ENCODE measurements at regions not wholly inside any gene's neighbourhood (a gene's known extent, or its start where the extent isn't known, plus 50 kb on each side); places are given as distances from the start of the nearest gene placed in this dataset.

DNA sequence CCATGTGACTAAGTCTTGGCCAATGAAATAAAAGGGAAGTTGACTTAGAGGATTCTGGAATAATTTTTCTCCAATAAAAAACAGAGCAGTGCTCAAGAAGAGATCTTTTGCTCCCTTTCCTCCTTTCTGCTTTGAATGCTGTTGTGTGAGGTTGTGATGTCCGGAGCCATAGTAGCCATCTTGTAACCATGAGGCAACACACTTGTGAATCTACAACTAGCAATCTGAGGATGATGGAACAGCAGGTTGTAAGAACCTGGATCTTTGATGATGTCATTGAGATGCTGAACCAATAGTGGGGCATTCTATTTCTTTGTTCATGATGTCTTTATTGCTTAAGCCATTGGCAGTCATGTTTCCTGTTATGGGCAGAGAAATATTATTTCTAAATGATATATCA lies 230.0 kb upstream of the SRRM4 start:
- no peaks in the 10 kb centered on the region for H3K9me2 ChIP-seq (ENCODE audit: insufficient read depth)
- no peaks in the 10 kb centered on the region for H3K79me2 ChIP-seq (ENCODE audit: low read depth)
- H3K27ac ChIP-seq, result no peak overlapping the region
- TF ChIP-seq, protein P1, sequence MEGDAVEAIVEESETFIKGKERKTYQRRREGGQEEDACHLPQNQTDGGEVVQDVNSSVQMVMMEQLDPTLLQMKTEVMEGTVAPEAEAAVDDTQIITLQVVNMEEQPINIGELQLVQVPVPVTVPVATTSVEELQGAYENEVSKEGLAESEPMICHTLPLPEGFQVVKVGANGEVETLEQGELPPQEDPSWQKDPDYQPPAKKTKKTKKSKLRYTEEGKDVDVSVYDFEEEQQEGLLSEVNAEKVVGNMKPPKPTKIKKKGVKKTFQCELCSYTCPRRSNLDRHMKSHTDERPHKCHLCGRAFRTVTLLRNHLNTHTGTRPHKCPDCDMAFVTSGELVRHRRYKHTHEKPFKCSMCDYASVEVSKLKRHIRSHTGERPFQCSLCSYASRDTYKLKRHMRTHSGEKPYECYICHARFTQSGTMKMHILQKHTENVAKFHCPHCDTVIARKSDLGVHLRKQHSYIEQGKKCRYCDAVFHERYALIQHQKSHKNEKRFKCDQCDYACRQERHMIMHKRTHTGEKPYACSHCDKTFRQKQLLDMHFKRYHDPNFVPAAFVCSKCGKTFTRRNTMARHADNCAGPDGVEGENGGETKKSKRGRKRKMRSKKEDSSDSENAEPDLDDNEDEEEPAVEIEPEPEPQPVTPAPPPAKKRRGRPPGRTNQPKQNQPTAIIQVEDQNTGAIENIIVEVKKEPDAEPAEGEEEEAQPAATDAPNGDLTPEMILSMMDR (conservative IDR thresholded peaks at IDR 0.05), result no peak
- no peak for TF ChIP-seq EZH2 (IDR thresholded peaks at IDR 0.05; ENCODE audit: low read depth)
- ChIA-PET POLR2A (ENCODE audit: unreplicated experiment) (no interaction called here), CTCF (no interaction called here)
- intact Hi-C loops (cut with micrococcal nuclease; ENCODE audit: unreplicated experiment), result no loop called here
- H3K4me2 ChIP-seq, result no peak overlapping the region
- H2AFZ ChIP-seq, result no peak overlapping the region
- H3K9me3 ChIP-seq (ENCODE audit: insufficient read depth, low read depth), result no peaks in the 10 kb centered on the region
- DNase-seq, result no peak
- no peaks in the 10 kb centered on the region for H3F3A ChIP-seq (ENCODE audit: insufficient read depth, low read depth)
- H3K27me3 ChIP-seq (ENCODE audit: insufficient read depth, low read depth), result no peaks in the 10 kb centered on the region
- no TSS peak for BruUV-seq (replicated peaks)
- no peaks in the 10 kb centered on the region for H4K20me1 ChIP-seq (ENCODE audit: insufficient read depth)
- no peaks in the 10 kb centered on the region for H3K36me3 ChIP-seq (ENCODE audit: low read depth)
- no peaks in the 10 kb centered on the region for H3K4me1 ChIP-seq (replicated peaks; ENCODE audit: insufficient read depth)
- no peak overlapping the region for H3K4me3 ChIP-seq

DNA sequence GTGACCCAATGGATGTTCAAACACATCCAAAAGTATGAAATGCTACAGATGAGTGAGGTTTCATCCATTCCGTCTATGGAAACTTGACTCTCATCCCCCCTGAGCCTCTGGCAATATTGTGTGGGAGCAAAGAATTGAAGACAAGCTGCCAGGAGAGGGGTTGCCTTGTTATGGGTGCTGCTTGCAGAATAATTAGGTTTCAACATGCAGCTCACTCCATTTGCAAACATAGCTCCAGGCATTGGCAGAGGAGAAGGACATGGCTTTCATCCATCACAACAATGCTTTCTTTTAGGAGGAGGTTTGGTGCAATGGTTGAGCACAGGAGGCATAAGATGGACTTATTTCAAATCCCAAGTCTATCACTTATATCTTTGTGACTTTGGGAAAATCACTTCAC lies 220.7 kb upstream of the SRRM4 start:
- no peaks in the 10 kb centered on the region for H3K4me1 ChIP-seq (replicated peaks; ENCODE audit: insufficient read depth)
- H3K27me3 ChIP-seq (ENCODE audit: insufficient read depth, low read depth), result no peaks in the 10 kb centered on the region
- no peak for DNase-seq
- ChIA-PET CTCF (no interaction called here), POLR2A (ENCODE audit: unreplicated experiment) (no interaction called here)
- intact Hi-C loops (cut with micrococcal nuclease; ENCODE audit: unreplicated experiment), result no loop called here
- no peaks in the 10 kb centered on the region for H3K9me2 ChIP-seq (ENCODE audit: insufficient read depth)
- no peak overlapping the region for H3K27ac ChIP-seq
- H3K4me2 ChIP-seq, result no peak overlapping the region
- H3K9me3 ChIP-seq (ENCODE audit: insufficient read depth, low read depth), result no peaks in the 10 kb centered on the region
- H3K79me2 ChIP-seq (ENCODE audit: low read depth), result no peaks in the 10 kb centered on the region
- H3K4me3 ChIP-seq, result no peak overlapping the region
- no peak for TF ChIP-seq EZH2 (IDR thresholded peaks at IDR 0.05; ENCODE audit: low read depth)
- H3F3A ChIP-seq (ENCODE audit: insufficient read depth, low read depth), result no peaks in the 10 kb centered on the region
- BruUV-seq (replicated peaks), result no TSS peak
- no peaks in the 10 kb centered on the region for H3K36me3 ChIP-seq (ENCODE audit: low read depth)
- no peak overlapping the region for H2AFZ ChIP-seq
- H4K20me1 ChIP-seq (ENCODE audit: insufficient read depth), result no peaks in the 10 kb centered on the region

DNA sequence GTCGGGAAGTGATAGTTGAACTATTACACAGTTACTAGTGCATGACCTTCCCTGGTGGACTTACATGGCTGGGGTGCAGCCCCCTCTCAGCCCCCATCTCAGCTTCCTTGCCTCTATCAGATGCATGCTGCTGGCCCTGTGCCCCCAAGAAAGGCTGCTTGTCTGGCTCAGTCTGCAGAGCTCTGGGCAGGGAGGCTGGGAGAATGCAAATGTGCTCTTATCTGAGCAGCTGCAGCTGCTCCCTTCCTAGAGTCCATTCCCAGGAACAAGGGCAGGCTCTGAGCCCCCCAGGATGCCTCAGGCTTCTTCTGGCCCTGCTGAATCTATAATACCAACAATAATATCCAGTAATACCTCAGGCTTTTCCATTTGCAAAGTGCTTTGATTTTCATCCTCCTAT lies 218.1 kb upstream of the SRRM4 start:
- H3K9me2 ChIP-seq (ENCODE audit: insufficient read depth), result no peaks in the 10 kb centered on the region
- CTCF ChIA-PET, result interaction anchor here (0.6 kb wide), 1 partner anchor 781 kb away, joined by 8 read pairs; no protein-coding TSS in a partner anchor
- H3K4me3 ChIP-seq, result no peak overlapping the region
- intact Hi-C loops (cut with micrococcal nuclease; ENCODE audit: unreplicated experiment), result no loop called here
- BruUV-seq (replicated peaks), result no TSS peak
- H4K20me1 ChIP-seq (ENCODE audit: insufficient read depth), result no peaks in the 10 kb centered on the region
- no peaks in the 10 kb centered on the region for H3K9me3 ChIP-seq (ENCODE audit: insufficient read depth, low read depth)
- no peak overlapping the region for H3K4me2 ChIP-seq
- H3K27ac ChIP-seq, result no peak overlapping the region
- DNase-seq, result no peak
- no peaks in the 10 kb centered on the region for H3F3A ChIP-seq (ENCODE audit: insufficient read depth, low read depth)
- no peaks in the 10 kb centered on the region for H3K79me2 ChIP-seq (ENCODE audit: low read depth)
- no peaks in the 10 kb centered on the region for H3K4me1 ChIP-seq (replicated peaks; ENCODE audit: insufficient read depth)
- no peak overlapping the region for H2AFZ ChIP-seq
- TF ChIP-seq EZH2 (IDR thresholded peaks at IDR 0.05; ENCODE audit: low read depth), result no peak
- H3K27me3 ChIP-seq (ENCODE audit: insufficient read depth, low read depth), result no peaks in the 10 kb centered on the region
- POLR2A ChIA-PET (ENCODE audit: unreplicated experiment), result no interaction called here
- H3K36me3 ChIP-seq (ENCODE audit: low read depth), result no peaks in the 10 kb centered on the region

DNA sequence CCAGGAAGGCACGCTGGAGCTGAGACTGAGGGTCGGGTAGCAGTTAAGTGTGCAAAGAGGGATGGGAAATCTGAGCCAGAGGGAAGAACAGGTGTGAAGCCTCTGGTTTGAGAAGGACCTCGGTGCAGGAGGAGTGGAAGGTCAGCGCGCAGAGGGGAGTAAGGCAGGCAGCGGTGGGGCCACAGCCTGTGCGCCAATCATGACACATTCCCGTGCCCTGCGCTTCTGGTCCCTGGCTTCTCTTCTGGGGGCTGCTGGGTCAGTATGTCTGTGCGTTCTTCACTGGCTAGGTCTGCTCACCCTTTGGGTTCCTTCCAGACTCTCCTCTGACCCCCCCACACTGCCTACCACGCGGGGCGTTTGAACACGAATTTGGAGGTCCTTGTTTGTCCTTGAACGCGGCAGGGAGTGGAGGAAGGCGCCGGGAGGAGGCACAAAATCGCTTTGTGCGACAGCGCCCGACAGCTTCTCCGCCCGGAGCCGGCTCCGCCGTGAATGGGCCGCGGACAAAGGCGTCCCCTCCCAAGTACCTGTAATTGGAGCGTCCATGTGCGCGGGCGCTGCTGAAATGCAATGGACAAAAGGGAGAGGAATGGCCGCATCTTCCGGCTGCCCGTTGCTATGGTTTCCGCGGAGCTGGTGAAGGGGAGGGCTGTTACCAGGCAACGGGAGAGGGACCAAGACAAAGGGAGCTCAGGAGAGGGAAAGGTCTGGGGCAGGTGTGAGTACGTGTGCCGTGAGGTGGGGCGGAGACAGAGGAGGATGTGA lies 207.2 kb upstream of the SRRM4 start:
- H3K4me1 ChIP-seq (replicated peaks; ENCODE audit: insufficient read depth), result no peaks in the 10 kb centered on the region
- H3K27me3 ChIP-seq (ENCODE audit: insufficient read depth, low read depth), result peaks cover 24% of the 10 kb centered on the region
- CTCF ChIA-PET, result no interaction called here
- no peak overlapping the region for H3K4me3 ChIP-seq
- no peak overlapping the region for H3K4me2 ChIP-seq
- intact Hi-C loops (cut with micrococcal nuclease; ENCODE audit: unreplicated experiment), result no loop called here
- no peaks in the 10 kb centered on the region for H3K79me2 ChIP-seq (ENCODE audit: low read depth)
- POLR2A ChIA-PET (ENCODE audit: unreplicated experiment), result no interaction called here
- TF ChIP-seq EZH2 (IDR thresholded peaks at IDR 0.05; ENCODE audit: low read depth), result no peak
- TF ChIP-seq, protein P1 (conservative IDR thresholded peaks at IDR 0.05), result no peak
- no peak overlapping the region for H2AFZ ChIP-seq
- H4K20me1 ChIP-seq (ENCODE audit: insufficient read depth), result no peaks in the 10 kb centered on the region
- H3K9me2 ChIP-seq (ENCODE audit: insufficient read depth), result no peaks in the 10 kb centered on the region
- H3F3A ChIP-seq (ENCODE audit: insufficient read depth, low read depth), result no peaks in the 10 kb centered on the region
- H3K27ac ChIP-seq, result no peak overlapping the region
- DNase-seq, result no peak
- H3K9me3 ChIP-seq (ENCODE audit: insufficient read depth, low read depth), result no peaks in the 10 kb centered on the region
- BruUV-seq (replicated peaks), result no TSS peak
- H3K36me3 ChIP-seq (ENCODE audit: low read depth), result no peaks in the 10 kb centered on the region

Measured in PC-9 (cell line).